Raji (cell line): ENCODE measurements at regions not wholly inside any gene's neighbourhood (a gene's known extent, or its start where the extent isn't known, plus 50 kb on each side); places are given as distances from the start of the nearest gene placed in this dataset.
A peak's percentile ranks its signal among the peaks of the same experiment; 100 is the strongest.

Experiments used
- POLR2A ChIP-seq: IDR thresholded peaks from 2 replicates; pipeline ENCODE4 v1.6.1; 2011; ENCODE audit warnings: low read depth, low read length, control low read depth; ENCODE audit not compliant: insufficient read depth

DNA sequence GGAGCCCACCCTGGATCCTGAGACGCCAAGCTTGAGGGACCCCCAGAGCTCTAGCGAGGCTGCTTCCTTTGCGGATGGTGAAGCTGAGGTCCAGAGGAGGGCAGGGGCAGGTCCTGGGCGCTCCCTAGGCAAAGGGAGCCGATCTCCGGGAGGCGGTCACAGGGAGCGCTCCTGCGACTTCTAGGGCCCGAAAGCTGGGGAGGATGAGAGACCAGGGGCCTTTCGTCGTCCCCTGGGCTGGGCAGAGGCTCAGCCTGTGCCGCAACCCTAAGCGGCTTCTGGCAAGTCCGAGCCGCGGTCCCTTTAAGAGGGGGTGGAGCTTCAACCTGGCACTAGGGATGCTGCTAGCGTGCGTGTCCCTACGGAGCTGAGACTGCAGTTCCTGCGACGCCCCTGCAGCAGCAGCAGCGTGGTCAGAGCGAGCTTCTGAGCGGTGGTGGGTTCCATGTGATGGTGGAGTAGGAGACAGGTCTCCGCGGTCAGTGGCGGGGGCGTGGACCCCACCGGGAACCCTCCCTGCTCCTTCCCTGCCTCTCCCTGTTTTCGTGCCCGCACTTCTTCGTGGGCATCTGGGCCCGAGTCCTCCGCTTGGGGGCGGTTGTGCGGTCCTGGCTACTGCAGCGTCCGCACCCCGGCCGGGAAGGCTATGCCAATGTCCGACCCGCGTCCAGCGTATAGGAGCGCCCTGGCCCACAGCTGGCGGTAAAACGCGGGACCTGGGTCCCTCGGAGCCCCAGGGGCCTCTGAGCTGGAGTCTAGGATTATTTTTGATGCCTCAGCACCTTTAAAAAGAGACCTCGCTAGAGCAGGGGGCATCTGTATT is 154.6 kb downstream of the CCDC74A start:
- peak; percentile 97 for TF ChIP-seq POLR2A

DNA sequence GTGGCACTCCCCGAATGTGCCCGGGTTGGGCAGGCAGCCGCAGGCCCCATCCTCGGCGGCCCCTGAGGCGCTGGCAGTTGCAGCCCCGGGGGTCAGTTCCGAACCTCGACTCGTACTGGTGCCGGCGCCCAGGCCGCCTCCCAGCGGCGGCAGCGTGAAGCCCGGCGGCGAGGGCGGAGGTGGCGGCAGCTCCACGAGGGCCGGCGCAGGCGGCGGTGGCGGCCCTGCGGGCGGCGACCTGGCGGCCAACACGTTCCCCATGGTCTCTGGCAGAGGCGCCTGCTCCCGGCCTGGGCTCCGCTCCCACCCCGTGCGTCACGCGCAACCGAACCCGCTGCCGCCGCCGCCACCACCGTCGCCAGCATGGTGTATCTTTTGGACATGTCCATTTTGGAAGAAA is 196.3 kb downstream of the CCDC74A start:
- no peak for TF ChIP-seq POLR2A

DNA sequence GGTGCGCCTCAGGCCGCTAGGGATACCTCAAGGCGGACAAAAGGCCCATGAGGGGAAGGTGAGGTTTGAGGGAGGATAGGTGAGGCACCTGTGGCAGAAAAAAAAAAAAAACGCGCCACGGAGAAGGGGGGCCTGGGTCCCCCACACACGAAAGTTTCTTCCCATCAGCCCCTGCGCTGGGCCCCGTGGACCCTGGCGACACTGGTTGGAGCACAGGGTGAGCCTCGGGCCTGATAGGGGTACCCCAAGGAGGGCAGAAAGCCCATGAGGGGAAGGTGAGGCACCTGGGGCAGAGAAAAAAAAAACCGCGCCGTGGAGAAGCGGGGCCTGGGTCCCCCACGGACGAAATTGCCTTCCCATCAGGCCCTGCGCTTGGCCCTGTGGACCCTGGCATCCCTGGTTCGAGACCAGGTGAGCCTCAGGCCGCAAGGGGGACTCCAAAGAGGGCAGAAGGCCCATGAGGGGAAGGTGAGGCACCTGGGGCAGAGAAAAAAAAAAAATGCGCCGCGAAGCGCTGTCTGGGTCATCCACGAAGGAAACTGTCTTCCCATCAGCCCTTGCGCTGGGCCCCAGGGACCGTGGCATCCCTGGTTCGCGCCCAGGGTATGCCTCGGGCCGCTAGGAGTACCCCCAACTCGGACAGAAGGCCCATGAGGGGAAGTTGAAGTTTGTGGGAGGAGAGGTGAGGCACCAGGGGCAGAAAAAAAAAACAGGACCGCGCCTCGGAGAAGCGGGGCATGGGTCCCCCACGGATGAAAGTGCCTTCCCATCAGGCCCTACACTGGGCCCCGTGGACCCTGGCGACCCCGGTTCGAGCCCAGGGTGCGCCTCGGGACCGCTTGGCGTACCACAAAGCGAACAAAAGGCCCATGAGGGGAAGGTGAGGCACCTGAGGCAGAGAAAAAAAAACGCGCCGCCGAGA is 226.2 kb downstream of the CCDC74A start:
- no peak for TF ChIP-seq POLR2A

DNA sequence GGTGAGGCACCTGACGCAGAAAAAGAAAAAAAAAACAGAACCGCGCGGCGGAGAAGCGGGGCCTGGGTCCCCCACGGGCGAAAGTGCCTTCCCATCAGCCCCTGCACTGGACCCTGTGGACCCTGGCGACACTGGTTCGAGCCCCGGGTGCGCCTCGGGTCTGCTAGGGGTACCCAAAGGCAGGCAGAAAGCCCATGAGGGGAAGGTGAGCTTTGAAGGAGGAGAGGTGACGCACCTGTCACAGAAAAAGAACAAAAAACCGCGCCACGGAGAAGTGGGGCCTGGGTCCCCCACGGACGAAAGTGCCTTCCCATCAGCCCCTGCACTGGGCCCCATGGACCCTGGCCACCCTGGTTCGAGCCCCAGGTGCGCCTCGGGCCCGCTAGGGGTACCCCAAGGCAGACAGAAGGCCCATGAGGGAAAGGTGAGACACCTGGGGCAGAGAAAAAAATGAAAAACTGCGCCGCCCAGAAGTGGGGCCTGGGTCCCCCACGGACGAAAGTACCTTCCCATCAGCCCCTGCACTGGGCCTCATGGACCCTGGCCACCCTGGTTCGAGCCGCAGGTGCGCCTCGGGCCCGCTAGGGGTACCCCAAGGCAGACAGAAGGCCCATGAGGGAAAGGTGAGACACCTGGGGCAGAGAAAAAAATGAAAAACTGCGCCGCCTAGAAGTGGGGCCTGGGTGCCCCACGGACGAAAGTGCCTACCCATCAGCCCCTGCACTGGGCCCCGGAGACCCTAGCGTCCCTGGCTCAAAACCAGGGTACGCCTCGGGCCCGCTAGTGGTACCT is 227.4 kb downstream of the CCDC74A start:
- TF ChIP-seq POLR2A, result no peak

DNA sequence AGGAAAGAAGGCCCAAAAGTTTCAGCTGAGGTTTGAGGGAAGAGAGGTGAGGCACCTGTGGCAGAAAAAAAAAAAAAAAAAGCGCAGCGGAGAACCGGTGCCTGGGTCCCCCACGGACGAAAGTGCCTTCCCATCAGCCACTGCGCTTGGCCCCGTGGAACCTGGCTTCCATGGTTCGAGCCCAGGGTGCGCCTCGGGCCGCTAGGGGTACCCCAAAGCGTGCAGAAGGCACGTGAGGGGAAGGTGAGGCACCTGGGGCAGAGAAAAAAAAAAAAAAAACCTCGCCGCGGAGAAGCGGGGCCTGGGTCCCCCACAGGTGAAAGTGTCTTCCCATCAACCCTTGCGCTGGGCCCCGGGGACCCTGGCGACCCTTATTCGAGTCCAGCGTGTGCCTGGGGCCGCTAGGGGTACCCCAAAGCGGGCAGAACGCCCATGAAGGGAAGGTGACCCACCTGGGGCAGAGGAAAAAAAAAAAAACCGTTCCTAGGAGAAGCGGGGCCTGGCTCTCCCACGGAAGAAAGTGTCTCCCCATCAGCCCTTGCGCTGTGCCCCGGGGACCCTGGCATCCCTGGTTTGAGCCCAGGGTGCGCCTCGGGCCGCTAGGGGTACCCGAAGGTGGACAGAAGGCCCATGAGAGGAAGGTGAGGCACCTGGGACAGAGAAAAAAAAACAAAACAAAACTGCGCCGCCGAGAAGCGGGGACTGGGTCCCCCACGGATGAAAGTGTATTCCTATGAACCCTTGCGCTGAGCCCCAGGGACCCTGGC is 228.6 kb downstream of the CCDC74A start:
- no peak for TF ChIP-seq POLR2A

DNA sequence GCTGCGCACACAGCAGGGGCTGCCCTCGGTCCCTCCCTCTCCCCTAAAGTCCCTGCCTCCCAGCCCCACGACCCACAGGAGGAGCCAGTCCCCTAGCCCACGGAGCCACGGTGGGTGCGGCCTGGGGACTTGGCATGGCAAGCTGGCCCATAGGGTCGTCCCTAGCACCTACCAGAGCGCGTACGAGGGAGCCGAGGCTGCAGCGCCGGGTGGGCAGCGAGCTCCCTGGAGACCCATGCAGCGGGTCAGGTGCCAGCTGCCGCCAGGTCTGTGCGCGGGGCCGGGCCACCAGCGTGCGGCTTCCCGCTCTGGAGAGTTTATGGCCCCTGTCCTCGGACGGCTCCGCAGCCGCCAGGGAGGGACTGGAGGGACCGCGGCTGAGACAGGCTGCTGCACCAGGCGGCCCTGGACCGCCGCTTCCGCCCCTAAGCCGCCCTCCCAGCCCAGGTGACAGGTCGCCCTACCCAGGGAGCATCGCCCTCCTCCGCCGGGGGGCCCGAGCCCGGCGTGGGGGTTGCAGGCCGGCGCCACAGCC is 273.6 kb downstream of the CCDC74A start:
- TF ChIP-seq POLR2A, result no peak

DNA sequence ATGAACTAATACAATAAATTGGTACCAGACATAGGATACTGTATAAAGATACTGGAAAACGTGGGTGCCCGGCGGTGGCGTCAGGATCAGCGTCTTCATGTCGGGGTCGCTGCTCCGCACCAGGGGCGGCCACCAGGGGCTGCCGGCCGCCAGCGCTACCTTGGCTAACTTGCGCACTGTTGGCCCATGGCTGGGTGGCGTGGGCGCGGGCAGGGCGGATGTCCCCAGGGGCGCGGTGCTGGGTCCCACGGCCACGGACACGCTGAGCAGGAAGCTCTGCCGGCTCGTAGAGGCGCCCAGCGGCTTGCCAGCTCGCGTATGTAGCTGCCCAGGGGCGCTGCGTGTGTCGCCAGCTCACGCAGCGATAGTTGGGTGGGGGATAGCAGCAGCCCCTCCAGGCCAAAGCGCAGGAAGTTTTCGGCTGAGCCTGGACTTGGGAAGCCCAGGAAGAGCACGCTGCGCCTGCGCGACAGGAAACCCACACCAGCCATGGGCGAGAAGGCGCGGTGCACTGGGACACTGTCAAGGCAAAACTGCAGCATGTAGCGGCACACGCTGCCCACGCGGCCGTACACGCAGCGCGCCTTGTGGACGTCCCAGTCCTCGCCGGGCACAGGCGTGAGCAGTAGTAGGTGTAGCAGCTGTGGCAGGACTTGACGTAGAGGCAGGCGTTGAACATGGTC is 299.9 kb downstream of the CCDC74A start:
- no peak for TF ChIP-seq POLR2A

DNA sequence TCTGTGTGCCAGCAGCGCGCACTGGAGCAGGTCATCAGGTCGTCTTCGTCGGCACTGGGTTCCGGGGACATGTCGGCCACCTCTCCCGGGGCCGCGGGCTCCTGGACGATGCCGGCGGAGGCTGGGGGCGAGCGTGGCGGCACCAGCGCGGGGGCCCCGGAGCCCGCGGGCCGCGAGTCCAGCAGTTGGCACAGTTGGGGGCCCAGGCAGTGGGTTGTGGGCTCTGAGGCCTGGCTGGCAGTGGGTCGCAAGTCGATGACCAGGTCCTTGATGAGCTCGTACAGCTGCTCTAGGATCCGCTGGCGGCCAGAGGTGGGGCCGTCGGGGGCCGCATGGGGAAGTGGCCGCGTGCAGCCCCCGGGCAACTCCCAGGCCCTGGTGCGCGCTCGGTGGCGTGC is 300.5 kb downstream of the CCDC74A start:
- no peak for TF ChIP-seq POLR2A

DNA sequence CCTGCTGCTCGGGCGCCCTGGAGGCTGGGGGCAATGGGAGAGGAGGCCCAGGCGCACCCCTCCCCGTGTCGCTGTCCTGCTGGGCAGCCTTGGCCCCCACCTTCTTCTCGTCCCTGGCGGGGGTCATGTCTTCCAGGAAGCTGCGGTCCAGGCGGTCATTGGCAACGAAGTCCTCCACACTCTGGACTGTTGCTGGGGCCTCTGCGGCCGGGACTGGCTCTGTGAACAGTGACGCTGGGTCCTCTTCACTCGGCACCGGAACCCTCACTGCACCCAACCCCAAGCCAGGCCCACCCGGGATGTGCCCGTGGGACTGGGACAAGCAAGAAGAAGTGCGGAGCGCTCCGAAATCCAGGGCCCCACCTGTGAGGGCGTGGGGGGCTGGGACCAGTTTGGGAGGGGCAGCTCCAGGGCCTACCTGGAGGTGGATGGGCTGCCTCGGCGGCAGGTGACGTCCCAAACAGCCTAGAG is 308.0 kb downstream of the CCDC74A start:
- TF ChIP-seq POLR2A, result no peak
